ENCODE measurements at regions not wholly inside any gene's neighbourhood (a gene's known extent, or its start where the extent isn't known, plus 50 kb on each side); places are given as distances from the start of the nearest gene placed in this dataset.

GRCh38 chr15:39156166-39156565, 424.7 kb upstream of the THBS1 start:
- no peak overlapping the region for H3K4me3 ChIP-seq (replicated peaks in 1 of 3; ENCODE audit: insufficient read depth in 1 of 3, low read depth in 1 of 3, low read length in 3 of 3)
- H3K4me1 ChIP-seq (ENCODE audit: control insufficient read depth, extremely low read depth, insufficient read depth, low read length) = no peaks in the 10 kb centered on the region
- no peak overlapping the region for H3K4me2 ChIP-seq (ENCODE audit: insufficient read depth, low read length)
- no peaks in the 10 kb centered on the region for H3K9me3 ChIP-seq (replicated peaks; ENCODE audit: control insufficient read depth, insufficient read depth, low read length)
- ChIA-PET POLR2A (no interaction called here), CTCF (interaction anchor here (1.2 kb wide), 1 partner anchor 12 kb away, joined by 3 read pairs; no protein-coding TSS in a partner anchor)
- H3K79me2 ChIP-seq (ENCODE audit: control insufficient read depth, insufficient read depth, low read length) = no peaks in the 10 kb centered on the region
- H4K20me1 ChIP-seq (replicated peaks; ENCODE audit: control insufficient read depth, extremely low read depth, insufficient read depth, low read length) = no peaks in the 10 kb centered on the region
- no peaks in the 10 kb centered on the region for H3K27me3 ChIP-seq (ENCODE audit: control insufficient read depth in 2 of 2, insufficient read depth in 2 of 2, low read length in 2 of 2)
- no peak for DNase-seq (ENCODE audit: low read depth, low spot score)
- H3K9me1 ChIP-seq (replicated peaks; ENCODE audit: control insufficient read depth, extremely low read depth, insufficient read depth, low read length) = no peaks in the 10 kb centered on the region
- no peaks in the 10 kb centered on the region for H3K36me3 ChIP-seq (ENCODE audit: control insufficient read depth in 2 of 2, extremely low read depth in 1 of 2, insufficient read depth in 2 of 2, low read length in 2 of 2)
- dilution Hi-C loops (cut with MboI; ENCODE audit: extremely low pct_ligation_motif_present, low sequenced_read_pairs) (no loop called here), intact Hi-C loops (cut with micrococcal nuclease) (no loop called here)
- H2AFZ ChIP-seq (ENCODE audit: low read depth, low read length) = no peak overlapping the region
- no peak for FAIRE-seq
- no peak overlapping the region for H3K27ac ChIP-seq (ENCODE audit: insufficient read depth, low read depth, low read length)
- BruUV-seq (replicated peaks) = no TSS peak
- no peak overlapping the region for H3K9ac ChIP-seq (replicated peaks; ENCODE audit: extremely low read depth, insufficient read depth, low read length)
- TF ChIP-seq GATA2 (IDR thresholded peaks at IDR 0.05; ENCODE audit: insufficient read depth, insufficient read length, low read depth, low read length) = no peak

- intact Hi-C loops (cut with micrococcal nuclease) (no loop called here), dilution Hi-C loops (cut with MboI; ENCODE audit: extremely low pct_ligation_motif_present, low sequenced_read_pairs) (no loop called here)
- Histone ChIP-seq H3K9ac (replicated peaks; ENCODE audit: extremely low read depth, insufficient read depth, low read length) (no peak overlapping the region), H3K27me3 (ENCODE audit: control insufficient read depth in 2 of 2, insufficient read depth in 2 of 2, low read length in 2 of 2) (no peaks in the 10 kb centered on the region), H3K4me1 (ENCODE audit: control insufficient read depth, extremely low read depth, insufficient read depth, low read length) (no peaks in the 10 kb centered on the region), H3K79me2 (ENCODE audit: control insufficient read depth, insufficient read depth, low read length) (no peaks in the 10 kb centered on the region), H4K20me1 (replicated peaks; ENCODE audit: control insufficient read depth, extremely low read depth, insufficient read depth, low read length) (no peaks in the 10 kb centered on the region), H3K9me1 (replicated peaks; ENCODE audit: control insufficient read depth, extremely low read depth, insufficient read depth, low read length) (no peaks in the 10 kb centered on the region), H3K27ac (ENCODE audit: insufficient read depth, low read depth, low read length) (no peak overlapping the region), H3K4me3 (replicated peaks in 1 of 3; ENCODE audit: insufficient read depth in 1 of 3, low read depth in 1 of 3, low read length in 3 of 3) (no peak overlapping the region), H2AFZ (ENCODE audit: low read depth, low read length) (no peak overlapping the region), H3K4me2 (ENCODE audit: insufficient read depth, low read length) (no peak overlapping the region), H3K36me3 (ENCODE audit: control insufficient read depth in 2 of 2, extremely low read depth in 1 of 2, insufficient read depth in 2 of 2, low read length in 2 of 2) (no peaks in the 10 kb centered on the region), H3K9me3 (replicated peaks; ENCODE audit: control insufficient read depth, insufficient read depth, low read length) (no peaks in the 10 kb centered on the region)
- FAIRE-seq = peak; percentile 31
- CTCF ChIA-PET = interaction anchor here (0.9 to 1.4 kb wide), 4 partner anchors 9 to 457 kb away, joined by 3 to 4 read pairs (median 4); no protein-coding TSS in a partner anchor
- no TSS peak for BruUV-seq (replicated peaks)
- no peak for TF ChIP-seq MAX (IDR thresholded peaks at IDR 0.05; ENCODE audit: insufficient read depth, insufficient read length)
- no peak for TF ChIP-seq POLR2AphosphoS5 (IDR thresholded peaks at IDR 0.05; ENCODE audit: insufficient read depth, low read depth, low read length)
- no peak for TF ChIP-seq GATA2 (IDR thresholded peaks at IDR 0.05; ENCODE audit: insufficient read depth, insufficient read length, low read depth, low read length)
- no peak for TF ChIP-seq EZH2 (IDR thresholded peaks at IDR 0.05; ENCODE audit: borderline replicate concordance, low read depth, low read length, severe bottlenecking)
- TF ChIP-seq JUN (IDR thresholded peaks at IDR 0.05; ENCODE audit: borderline replicate concordance, insufficient read depth, insufficient read length, low read depth) = no peak
- TF ChIP-seq MYC (IDR thresholded peaks at IDR 0.05; ENCODE audit: low read depth, low read length) = no peak
- no peak for TF ChIP-seq FOS (IDR thresholded peaks at IDR 0.05; ENCODE audit: borderline replicate concordance, insufficient read depth, low read length)
- DNase-seq (ENCODE audit: low read depth, low spot score) = no peak
- POLR2A ChIA-PET = no interaction called here
Measured at GRCh38 chr15:39156646-39157250, 424.1 kb upstream of the THBS1 start.

All from endothelial cell of umbilical vein (primary cell).